ENCODE measurements at regions not wholly inside any gene's neighbourhood (a gene's known extent, or its start where the extent isn't known, plus 50 kb on each side); places are given as distances from the start of the nearest gene placed in this dataset.

DNA sequence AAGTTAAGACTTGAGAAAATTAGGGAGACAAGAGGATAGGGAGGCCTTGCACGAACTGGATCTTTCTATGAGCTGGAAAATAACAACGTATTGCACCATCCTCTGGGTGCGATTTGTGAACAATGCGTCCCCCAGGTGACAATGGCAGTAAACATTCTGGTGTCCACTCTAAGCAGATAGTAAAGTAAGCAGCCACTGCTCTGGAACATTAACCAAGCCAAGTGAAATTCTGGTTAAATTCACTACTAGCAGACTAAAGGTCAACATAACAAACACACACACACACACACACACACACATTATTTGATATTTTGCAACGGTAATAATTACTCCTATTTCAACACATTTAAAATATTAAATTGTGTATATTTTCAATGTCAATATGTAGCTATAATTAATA is 242.2 kb upstream of the DCAF8L1 start:
- no peaks in the 10 kb centered on the region for H3K9me3 ChIP-seq (ENCODE audit: insufficient read depth, low read depth, low read length)
- H4K20me1 ChIP-seq (ENCODE audit: insufficient read depth, low read length, poor library complexity, severe bottlenecking): no peaks in the 10 kb centered on the region
- H3F3A ChIP-seq (ENCODE audit: low read depth): no peaks in the 10 kb centered on the region
- no peaks in the 10 kb centered on the region for H3K4me1 ChIP-seq (ENCODE audit: insufficient read depth, low read length, poor library complexity, severe bottlenecking)
- H3K36me3 ChIP-seq (ENCODE audit: insufficient read depth, low read length): no peaks in the 10 kb centered on the region
- H3K27me3 ChIP-seq (ENCODE audit: insufficient read depth, low read length, poor library complexity, severe bottlenecking): no peaks in the 10 kb centered on the region
- H2AFZ ChIP-seq (ENCODE audit: low read length): no peak overlapping the region
- no peaks in the 10 kb centered on the region for H3K79me2 ChIP-seq (ENCODE audit: insufficient read depth, low read length)
- TF ChIP-seq EZH2phosphoT487 (IDR thresholded peaks at IDR 0.05; ENCODE audit: borderline replicate concordance): no peak
- TF ChIP-seq, protein P1, sequence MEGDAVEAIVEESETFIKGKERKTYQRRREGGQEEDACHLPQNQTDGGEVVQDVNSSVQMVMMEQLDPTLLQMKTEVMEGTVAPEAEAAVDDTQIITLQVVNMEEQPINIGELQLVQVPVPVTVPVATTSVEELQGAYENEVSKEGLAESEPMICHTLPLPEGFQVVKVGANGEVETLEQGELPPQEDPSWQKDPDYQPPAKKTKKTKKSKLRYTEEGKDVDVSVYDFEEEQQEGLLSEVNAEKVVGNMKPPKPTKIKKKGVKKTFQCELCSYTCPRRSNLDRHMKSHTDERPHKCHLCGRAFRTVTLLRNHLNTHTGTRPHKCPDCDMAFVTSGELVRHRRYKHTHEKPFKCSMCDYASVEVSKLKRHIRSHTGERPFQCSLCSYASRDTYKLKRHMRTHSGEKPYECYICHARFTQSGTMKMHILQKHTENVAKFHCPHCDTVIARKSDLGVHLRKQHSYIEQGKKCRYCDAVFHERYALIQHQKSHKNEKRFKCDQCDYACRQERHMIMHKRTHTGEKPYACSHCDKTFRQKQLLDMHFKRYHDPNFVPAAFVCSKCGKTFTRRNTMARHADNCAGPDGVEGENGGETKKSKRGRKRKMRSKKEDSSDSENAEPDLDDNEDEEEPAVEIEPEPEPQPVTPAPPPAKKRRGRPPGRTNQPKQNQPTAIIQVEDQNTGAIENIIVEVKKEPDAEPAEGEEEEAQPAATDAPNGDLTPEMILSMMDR (conservative IDR thresholded peaks at IDR 0.05; ENCODE audit: low read length): no peak
- no peaks in the 10 kb centered on the region for H3K9me2 ChIP-seq (replicated peaks; ENCODE audit: low read depth, low read length)
- no peak overlapping the region for H3K4me3 ChIP-seq (ENCODE audit: low read length, poor library complexity, severe bottlenecking)
- H3K4me2 ChIP-seq (ENCODE audit: low read depth, low read length, poor library complexity, severe bottlenecking): no peak overlapping the region
- H3K9ac ChIP-seq (ENCODE audit: low read depth, low read length, poor library complexity, severe bottlenecking): no peak overlapping the region

DNA sequence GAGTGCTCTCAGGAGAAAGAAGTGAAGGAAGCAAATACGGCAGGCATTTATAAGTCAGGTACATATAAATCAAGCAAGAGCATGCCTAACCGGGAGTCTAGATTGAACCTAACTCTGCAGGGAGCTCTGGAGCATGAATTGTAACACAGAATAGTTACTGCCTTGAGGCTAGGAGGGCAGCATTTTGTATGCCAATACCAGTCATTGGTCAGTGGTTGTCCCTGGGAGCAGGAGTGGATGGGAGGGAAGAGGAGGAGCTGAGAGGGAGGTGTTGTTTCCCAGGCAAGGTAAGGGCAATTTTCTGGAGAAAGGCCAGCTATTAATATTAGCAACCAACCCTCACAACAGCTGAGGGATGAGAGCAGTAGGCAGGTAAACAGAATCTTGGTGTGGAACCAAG is 224.7 kb upstream of the DCAF8L1 start:
- Histone ChIP-seq H3K4me1 (ENCODE audit: insufficient read depth, low read length, poor library complexity, severe bottlenecking) (no peaks in the 10 kb centered on the region), H3K4me2 (ENCODE audit: low read depth, low read length, poor library complexity, severe bottlenecking) (no peak overlapping the region), H4K20me1 (ENCODE audit: insufficient read depth, low read length, poor library complexity, severe bottlenecking) (no peaks in the 10 kb centered on the region), H3K9me2 (replicated peaks; ENCODE audit: low read depth, low read length) (no peaks in the 10 kb centered on the region), H3K9me3 (ENCODE audit: insufficient read depth, low read depth, low read length) (no peaks in the 10 kb centered on the region), H3K4me3 (ENCODE audit: low read length, poor library complexity, severe bottlenecking) (no peak overlapping the region), H3K9ac (ENCODE audit: low read depth, low read length, poor library complexity, severe bottlenecking) (no peak overlapping the region), H3K79me2 (ENCODE audit: insufficient read depth, low read length) (no peaks in the 10 kb centered on the region), H3F3A (ENCODE audit: low read depth) (no peaks in the 10 kb centered on the region), H3K36me3 (ENCODE audit: insufficient read depth, low read length) (no peaks in the 10 kb centered on the region), H2AFZ (ENCODE audit: low read length) (no peak overlapping the region), H3K27me3 (ENCODE audit: insufficient read depth, low read length, poor library complexity, severe bottlenecking) (no peaks in the 10 kb centered on the region)
- TF ChIP-seq, protein P1 (conservative IDR thresholded peaks at IDR 0.05; ENCODE audit: low read length): no peak
- no peak for TF ChIP-seq EZH2phosphoT487 (IDR thresholded peaks at IDR 0.05; ENCODE audit: borderline replicate concordance)

DNA sequence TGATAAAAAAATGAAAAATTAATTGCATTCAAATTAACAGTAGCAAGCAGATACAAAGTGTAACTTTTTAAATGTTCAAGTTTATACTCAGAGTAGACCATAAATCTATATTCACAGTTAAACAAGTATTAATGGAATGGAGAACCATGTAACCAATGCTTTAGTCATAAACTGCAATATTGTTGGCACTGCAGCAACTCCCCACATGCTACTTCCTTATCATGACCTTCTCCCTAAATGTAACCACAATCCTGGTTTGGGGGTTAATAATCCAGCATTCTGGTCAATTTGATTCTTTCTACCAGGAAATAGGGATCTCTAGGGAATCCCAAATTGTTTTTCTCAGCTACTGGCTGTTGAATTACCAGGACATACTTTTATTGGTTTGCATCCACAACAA is 223.9 kb upstream of the DCAF8L1 start:
- no peaks in the 10 kb centered on the region for H3K79me2 ChIP-seq (ENCODE audit: insufficient read depth, low read length)
- no peaks in the 10 kb centered on the region for H3F3A ChIP-seq (ENCODE audit: low read depth)
- H3K27me3 ChIP-seq (ENCODE audit: insufficient read depth, low read length, poor library complexity, severe bottlenecking): no peaks in the 10 kb centered on the region
- H3K4me1 ChIP-seq (ENCODE audit: insufficient read depth, low read length, poor library complexity, severe bottlenecking): no peaks in the 10 kb centered on the region
- TF ChIP-seq EZH2phosphoT487 (IDR thresholded peaks at IDR 0.05; ENCODE audit: borderline replicate concordance): no peak
- TF ChIP-seq, protein P1 (conservative IDR thresholded peaks at IDR 0.05; ENCODE audit: low read length): no peak
- H3K9me2 ChIP-seq (replicated peaks; ENCODE audit: low read depth, low read length): no peaks in the 10 kb centered on the region
- H3K4me2 ChIP-seq (ENCODE audit: low read depth, low read length, poor library complexity, severe bottlenecking): no peak overlapping the region
- H3K4me3 ChIP-seq (ENCODE audit: low read length, poor library complexity, severe bottlenecking): no peak overlapping the region
- H3K36me3 ChIP-seq (ENCODE audit: insufficient read depth, low read length): no peaks in the 10 kb centered on the region
- H2AFZ ChIP-seq (ENCODE audit: low read length): no peak overlapping the region
- H3K9me3 ChIP-seq (ENCODE audit: insufficient read depth, low read depth, low read length): no peaks in the 10 kb centered on the region
- no peaks in the 10 kb centered on the region for H4K20me1 ChIP-seq (ENCODE audit: insufficient read depth, low read length, poor library complexity, severe bottlenecking)
- no peak overlapping the region for H3K9ac ChIP-seq (ENCODE audit: low read depth, low read length, poor library complexity, severe bottlenecking)
